ENCODE measurements at regions not wholly inside any gene's neighbourhood (a gene's known extent, or its start where the extent isn't known, plus 50 kb on each side); places are given as distances from the start of the nearest gene placed in this dataset.
A peak's percentile ranks its signal among the peaks of the same experiment; 100 is the strongest.

DNA sequence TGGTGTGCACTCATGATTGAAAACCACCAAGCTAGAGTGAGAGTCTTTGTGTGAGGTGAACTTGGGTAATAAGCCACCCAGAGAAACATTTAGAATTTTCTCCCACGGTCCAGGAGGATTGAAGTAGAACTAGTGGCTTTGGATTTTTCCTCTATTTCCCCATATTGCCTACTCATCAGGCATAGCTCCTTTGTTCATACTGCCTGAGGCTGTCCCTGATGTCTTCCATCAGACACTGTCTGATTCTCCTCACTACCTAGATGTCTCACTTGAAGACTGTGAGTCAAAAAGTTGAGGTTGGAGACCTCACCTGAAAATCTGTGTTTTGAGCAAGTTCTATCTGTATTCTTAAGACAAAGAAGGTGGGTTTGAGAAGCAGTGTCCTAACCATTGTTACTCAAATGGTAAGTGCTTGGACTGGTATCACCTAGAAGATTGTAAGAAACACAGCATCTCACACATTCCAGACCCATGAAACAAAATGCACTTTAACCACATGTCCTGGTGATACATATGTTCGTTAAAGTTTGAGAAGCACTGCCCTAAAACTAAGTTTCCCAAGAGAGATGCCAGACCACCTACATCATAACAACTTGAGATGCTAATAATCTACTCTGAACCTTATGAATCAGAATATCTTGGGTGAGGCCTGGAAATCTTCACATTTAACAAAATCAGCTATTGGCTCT lies 523.4 kb upstream of the BTBD3 start:
- RAD21 ChIA-PET (ENCODE audit: unreplicated experiment), result interaction anchor here (0.8 kb wide), 1 partner anchor 43 kb away, joined by 3 read pairs; no protein-coding TSS in a partner anchor
- CTCF ChIA-PET, result no interaction called here
- Histone ChIP-seq H3K27ac (ENCODE audit: control insufficient read depth, insufficient read depth) (no peak overlapping the region), H3K9ac (ENCODE audit: control insufficient read depth, insufficient read depth, low read length) (no peak overlapping the region), H3K79me2 (ENCODE audit: control insufficient read depth, insufficient read depth, low read length) (no peaks in the 10 kb centered on the region), H3K4me1 (ENCODE audit: control insufficient read depth, insufficient read depth, low read length) (no peaks in the 10 kb centered on the region), H4K20me1 (ENCODE audit: control insufficient read depth, insufficient read depth) (no peaks in the 10 kb centered on the region), H3K4me3 (no peak overlapping the region), H2AFZ (ENCODE audit: control insufficient read depth, low read depth, low read length) (no peak overlapping the region), H3K36me3 (ENCODE audit: control insufficient read depth in 2 of 2, insufficient read depth in 2 of 2, low read length in 1 of 2) (no peaks in the 10 kb centered on the region), H3K4me2 (ENCODE audit: control insufficient read depth, insufficient read depth) (no peak overlapping the region), H3K27me3 (replicated peaks in 1 of 2; ENCODE audit: control insufficient read depth in 2 of 2, insufficient read depth in 2 of 2, low read length in 1 of 2) (no peaks in the 10 kb centered on the region), H3K9me3 (replicated peaks; ENCODE audit: control insufficient read depth, insufficient read depth, low read length) (no peaks in the 10 kb centered on the region)
- no peak for TF ChIP-seq ZNF384 (IDR thresholded peaks at IDR 0.05; ENCODE audit: borderline replicate concordance, low read depth, low read length)
- TF ChIP-seq, protein P1, sequence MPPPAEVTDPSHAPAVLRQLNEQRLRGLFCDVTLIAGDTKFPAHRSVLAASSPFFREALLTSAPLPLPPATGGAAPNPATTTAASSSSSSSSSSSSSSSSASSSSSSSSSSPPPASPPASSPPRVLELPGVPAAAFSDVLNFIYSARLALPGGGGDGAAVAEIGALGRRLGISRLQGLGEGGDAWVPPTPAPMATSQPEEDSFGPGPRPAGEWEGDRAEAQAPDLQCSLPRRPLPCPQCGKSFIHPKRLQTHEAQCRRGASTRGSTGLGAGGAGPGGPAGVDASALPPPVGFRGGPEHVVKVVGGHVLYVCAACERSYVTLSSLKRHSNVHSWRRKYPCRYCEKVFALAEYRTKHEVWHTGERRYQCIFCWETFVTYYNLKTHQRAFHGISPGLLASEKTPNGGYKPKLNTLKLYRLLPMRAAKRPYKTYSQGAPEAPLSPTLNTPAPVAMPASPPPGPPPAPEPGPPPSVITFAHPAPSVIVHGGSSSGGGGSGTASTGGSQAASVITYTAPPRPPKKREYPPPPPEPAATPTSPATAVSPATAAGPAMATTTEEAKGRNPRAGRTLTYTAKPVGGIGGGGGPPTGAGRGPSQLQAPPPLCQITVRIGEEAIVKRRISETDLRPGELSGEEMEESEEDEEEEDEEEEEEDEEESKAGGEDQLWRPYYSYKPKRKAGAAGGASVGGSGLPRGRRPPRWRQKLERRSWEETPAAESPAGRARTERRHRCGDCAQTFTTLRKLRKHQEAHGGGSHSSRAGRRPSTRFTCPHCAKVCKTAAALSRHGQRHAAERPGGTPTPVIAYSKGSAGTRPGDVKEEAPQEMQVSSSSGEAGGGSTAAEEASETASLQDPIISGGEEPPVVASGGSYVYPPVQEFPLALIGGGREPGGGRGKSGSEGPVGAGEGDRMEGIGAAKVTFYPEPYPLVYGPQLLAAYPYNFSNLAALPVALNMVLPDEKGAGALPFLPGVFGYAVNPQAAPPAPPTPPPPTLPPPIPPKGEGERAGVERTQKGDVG (CRISPR knock-in tag; IDR thresholded peaks at IDR 0.05), result no peak
- WGBS (ENCODE audit: insufficient coverage, insufficient replicate concordance, low lambda C conversion rate, missing lambda C conversion rate), result 33% methylated on average over 2 of the region's 2 CpGs
- intact Hi-C loops (cut with micrococcal nuclease; ENCODE audit: unreplicated experiment), result no loop called here
- BruUV-seq (replicated peaks), result no TSS peak
- SMC1A ChIA-PET (ENCODE audit: uncharacterized antibody, unreplicated experiment), result no interaction called here
- ATAC-seq, result peak; percentile 27; the same call in 2 of the 3 replicates
- POLR2A ChIA-PET, result interaction anchor here (0.5 kb wide), 1 partner anchor 12 kb away, joined by 8 read pairs; no protein-coding TSS in a partner anchor
- no peak for FAIRE-seq
- no peak for DNase-seq (ENCODE audit: low read depth, low spot score)
- in situ Hi-C loops (cut with MboI), result no loop called here

DNA sequence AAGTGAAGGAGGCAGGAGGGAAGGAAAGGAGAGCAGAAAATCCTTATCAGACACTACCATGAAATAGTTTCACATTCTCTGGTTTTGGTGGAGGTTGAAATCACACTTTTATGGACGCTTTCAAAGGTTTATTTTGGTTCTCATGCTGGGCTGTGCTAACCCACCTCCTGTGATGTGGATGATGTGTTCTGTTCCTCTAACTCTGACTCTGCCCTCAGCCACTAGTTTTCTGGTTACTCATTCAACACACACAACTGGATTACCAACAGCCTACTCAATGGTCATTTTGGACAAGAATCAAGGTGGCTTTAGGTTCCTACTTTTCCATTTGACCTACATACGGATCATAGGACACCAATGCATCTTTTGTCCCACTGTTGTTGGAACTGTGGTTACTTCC lies 522.1 kb upstream of the BTBD3 start:
- ChIA-PET RAD21 (ENCODE audit: unreplicated experiment) (no interaction called here), CTCF (no interaction called here), POLR2A (no interaction called here), SMC1A (ENCODE audit: uncharacterized antibody, unreplicated experiment) (interaction anchor here (1.0 to 1.1 kb wide), 2 partner anchors 9 to 52 kb away, joined by 3 read pairs; no protein-coding TSS in a partner anchor)
- H3K79me2 ChIP-seq (ENCODE audit: control insufficient read depth, insufficient read depth, low read length), result no peaks in the 10 kb centered on the region
- H3K4me3 ChIP-seq, result no peak overlapping the region
- peak; percentile 47; the same call in 2 of the 3 replicates for ATAC-seq
- H4K20me1 ChIP-seq (ENCODE audit: control insufficient read depth, insufficient read depth), result no peaks in the 10 kb centered on the region
- no peak overlapping the region for H3K27ac ChIP-seq (ENCODE audit: control insufficient read depth, insufficient read depth)
- H3K4me2 ChIP-seq (ENCODE audit: control insufficient read depth, insufficient read depth), result no peak overlapping the region
- DNase-seq (ENCODE audit: low read depth, low spot score), result no peak
- no TSS peak for BruUV-seq (replicated peaks)
- intact Hi-C loops (cut with micrococcal nuclease; ENCODE audit: unreplicated experiment) (no loop called here), in situ Hi-C loops (cut with MboI) (no loop called here)
- H3K27me3 ChIP-seq (replicated peaks in 1 of 2; ENCODE audit: control insufficient read depth in 2 of 2, insufficient read depth in 2 of 2, low read length in 1 of 2), result no peaks in the 10 kb centered on the region
- FAIRE-seq, result no peak
- 0% methylated on average over 2 of the region's 2 CpGs for WGBS (ENCODE audit: insufficient coverage, insufficient replicate concordance, low lambda C conversion rate, missing lambda C conversion rate)
- no peaks in the 10 kb centered on the region for H3K4me1 ChIP-seq (ENCODE audit: control insufficient read depth, insufficient read depth, low read length)
- H3K36me3 ChIP-seq (ENCODE audit: control insufficient read depth in 2 of 2, insufficient read depth in 2 of 2, low read length in 1 of 2), result no peaks in the 10 kb centered on the region
- no peak overlapping the region for H2AFZ ChIP-seq (ENCODE audit: control insufficient read depth, low read depth, low read length)
- no peaks in the 10 kb centered on the region for H3K9me3 ChIP-seq (replicated peaks; ENCODE audit: control insufficient read depth, insufficient read depth, low read length)
- H3K9ac ChIP-seq (ENCODE audit: control insufficient read depth, insufficient read depth, low read length), result no peak overlapping the region
- no peak for TF ChIP-seq POLR2A (IDR thresholded peaks at IDR 0.05; ENCODE audit: low read depth, low read length)
- TF ChIP-seq BCL11A (IDR thresholded peaks at IDR 0.05; ENCODE audit: low read depth, low read length), result no peak
- no peak for TF ChIP-seq TAF1 (IDR thresholded peaks at IDR 0.05; ENCODE audit: borderline replicate concordance, low read depth, low read length)
- TF ChIP-seq JUNB (IDR thresholded peaks at IDR 0.05), result no peak
- TF ChIP-seq RUNX3 (IDR thresholded peaks at IDR 0.05; ENCODE audit: low read length), result no peak
- TF ChIP-seq, protein P2, sequence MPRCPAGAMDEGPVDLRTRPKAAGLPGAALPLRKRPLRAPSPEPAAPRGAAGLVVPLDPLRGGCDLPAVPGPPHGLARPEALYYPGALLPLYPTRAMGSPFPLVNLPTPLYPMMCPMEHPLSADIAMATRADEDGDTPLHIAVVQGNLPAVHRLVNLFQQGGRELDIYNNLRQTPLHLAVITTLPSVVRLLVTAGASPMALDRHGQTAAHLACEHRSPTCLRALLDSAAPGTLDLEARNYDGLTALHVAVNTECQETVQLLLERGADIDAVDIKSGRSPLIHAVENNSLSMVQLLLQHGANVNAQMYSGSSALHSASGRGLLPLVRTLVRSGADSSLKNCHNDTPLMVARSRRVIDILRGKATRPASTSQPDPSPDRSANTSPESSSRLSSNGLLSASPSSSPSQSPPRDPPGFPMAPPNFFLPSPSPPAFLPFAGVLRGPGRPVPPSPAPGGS (IDR thresholded peaks at IDR 0.05; ENCODE audit: borderline replicate concordance, insufficient read depth, low read depth, low read length, poor library complexity, severe bottlenecking), result no peak
- no peak for TF ChIP-seq CBFB (IDR thresholded peaks at IDR 0.05; ENCODE audit: low read depth)
- no peak for TF ChIP-seq BACH1 (IDR thresholded peaks at IDR 0.05; ENCODE audit: borderline replicate concordance)

Measured in GM12878 (cell line).